ENCODE measurements at regions not wholly inside any gene's neighbourhood (a gene's known extent, or its start where the extent isn't known, plus 50 kb on each side); places are given as distances from the start of the nearest gene placed in this dataset.

DNA sequence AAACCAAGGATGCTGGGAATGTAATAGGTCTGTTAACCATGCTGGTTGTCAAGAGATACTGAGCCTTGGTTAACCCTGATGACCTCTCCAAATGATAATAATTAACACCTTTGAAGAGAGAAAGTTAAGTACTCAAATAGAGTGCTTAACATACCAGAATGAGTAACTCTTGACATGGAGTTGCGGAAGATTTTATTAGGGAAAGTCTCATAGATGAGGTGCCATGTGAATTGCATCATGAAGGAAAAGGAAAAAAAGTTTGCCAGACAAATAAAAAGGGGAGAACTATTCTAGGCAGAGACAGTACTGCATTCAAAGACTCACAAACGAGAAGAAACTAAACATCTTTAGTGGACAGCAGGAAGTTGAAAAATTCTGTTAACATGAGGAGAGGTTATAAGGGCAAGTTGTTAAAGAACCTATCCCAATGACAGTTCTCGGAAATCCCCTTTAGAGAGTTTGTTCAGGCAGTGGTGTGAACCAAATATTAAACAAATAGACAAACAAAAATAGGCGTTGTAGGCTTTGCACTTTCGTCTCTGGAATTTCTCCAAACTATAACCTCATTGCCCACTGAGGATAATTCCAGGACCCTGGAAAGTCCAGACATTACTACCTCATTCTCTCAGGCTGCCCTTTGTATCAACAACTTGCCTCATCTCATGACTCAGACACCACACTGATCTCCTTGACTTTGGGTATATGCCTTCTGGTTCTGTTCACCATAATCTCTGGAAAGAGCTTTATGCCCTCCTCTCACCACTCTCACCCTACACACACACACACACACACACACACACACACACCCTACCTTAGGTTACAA, 435.0 kb downstream of the GXYLT1 start:
- TF ChIP-seq CTCF (IDR thresholded peaks at IDR 0.05 in 4 of 5, conservative IDR thresholded peaks at IDR 0.05 in 1 of 5) (no peak), POLR2A (IDR thresholded peaks at IDR 0.05) (no peak)

All from gastrocnemius medialis (tissue), 4 donors.